Muscle of leg (tissue), 3 donors: ENCODE measurements at regions not wholly inside any gene's neighbourhood (a gene's known extent, or its start where the extent isn't known, plus 50 kb on each side); places are given as distances from the start of the nearest gene placed in this dataset.

Experiments used
- DNase-seq: peaks from one replicate; pipeline ENCODE4 v3.0.0; 2013
- H3K27ac ChIP-seq: one replicate; pipeline ENCODE4 v1.5.1; 2013; ENCODE audit warnings: mild to moderate bottlenecking, low read length, control low read depth
- H3K27me3 ChIP-seq: one replicate; pipeline ENCODE4 v1.6.1; 2013; ENCODE audit warnings: low read length; ENCODE audit not compliant: control insufficient read depth, insufficient read depth
- H3K36me3 ChIP-seq: one replicate; pipeline ENCODE4 v1.6.1; 2013; ENCODE audit warnings: low read length; ENCODE audit not compliant: control insufficient read depth, insufficient read depth
- H3K4me1 ChIP-seq: one replicate; pipeline ENCODE4 v1.6.1; 2013; ENCODE audit warnings: low read length; ENCODE audit not compliant: control insufficient read depth, insufficient read depth
- H3K4me3 ChIP-seq: one replicate; pipeline ENCODE4 v1.5.1; 2013; ENCODE audit warnings: low read length, control low read depth
- H3K9me3 ChIP-seq: replicated peaks from 2 replicates; pipeline ENCODE4 v1.6.1; 2013; ENCODE audit warnings: low read depth, low read length; ENCODE audit not compliant: control insufficient read depth
- WGBS: methylation state at CpG from one replicate; pipeline ENCODE4 v1.1.5; 2013; ENCODE audit warnings: missing lambda C conversion rate; ENCODE audit not compliant: insufficient coverage; 5-methylcytosine and 5-hydroxymethylcytosine counted together

DNA sequence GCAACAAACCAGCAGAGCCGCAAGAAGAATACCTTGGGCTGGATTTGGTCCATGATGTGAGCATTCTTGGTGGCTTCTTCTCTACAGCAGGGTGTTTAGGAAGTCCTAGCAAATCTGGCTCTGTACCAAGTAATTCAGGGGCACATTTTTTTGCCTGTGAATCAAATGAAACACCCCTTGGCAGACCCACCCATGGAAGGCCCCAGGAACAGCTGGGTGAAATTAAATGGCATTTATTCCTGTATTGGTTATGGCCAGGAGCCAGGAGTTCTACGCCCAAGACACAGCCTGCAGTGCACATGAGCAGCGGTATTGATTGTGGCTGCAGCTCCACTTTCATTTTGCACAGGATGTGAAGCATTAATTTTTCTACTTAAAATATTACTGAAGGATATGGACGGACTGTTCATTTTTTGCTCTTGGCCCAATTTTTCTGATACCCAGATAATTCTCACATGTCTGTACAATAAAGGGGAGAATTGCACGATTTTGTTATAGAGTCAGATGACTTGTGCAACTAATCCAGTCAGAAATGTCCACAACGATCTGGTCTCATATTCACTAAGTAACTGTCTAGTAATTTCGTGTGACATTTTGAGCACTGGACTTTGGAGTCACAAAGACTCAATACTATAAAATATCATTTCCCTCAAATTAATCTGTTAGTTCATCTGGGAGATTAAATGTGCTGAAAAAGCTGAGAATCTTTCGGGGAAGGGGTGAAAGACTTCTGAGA, 120.7 kb upstream of the APC start:
- no peaks in the 10 kb centered on the region for H3K36me3 ChIP-seq
- WGBS = 70% methylated on average over 2 of the region's 8 CpGs
- H3K27me3 ChIP-seq = no peaks in the 10 kb centered on the region
- no peaks in the 10 kb centered on the region for H3K9me3 ChIP-seq
- DNase-seq = peak; percentile 38
- H3K27ac ChIP-seq = no peak overlapping the region
- peaks cover 5% of the 10 kb centered on the region for H3K4me1 ChIP-seq
- no peak overlapping the region for H3K4me3 ChIP-seq

DNA sequence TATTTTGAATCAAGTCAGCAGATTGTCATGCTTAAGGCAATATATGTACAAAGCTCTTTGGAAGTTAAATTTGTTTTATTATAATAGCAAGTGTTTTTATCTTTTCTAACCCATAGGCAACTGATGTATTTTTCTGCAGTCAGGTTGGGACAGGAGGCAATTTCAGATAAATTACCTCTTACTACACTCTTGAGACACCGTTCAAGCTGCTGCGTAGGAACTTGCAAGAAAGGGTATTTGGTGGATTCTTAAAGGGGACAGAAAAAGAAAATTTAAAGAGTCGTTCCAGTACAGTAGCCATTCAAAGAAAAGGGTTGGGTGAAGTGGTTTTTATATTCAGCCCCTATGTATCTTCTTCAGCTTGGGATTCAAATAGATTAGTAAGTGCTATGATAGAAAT, 112.4 kb upstream of the APC start:
- Histone ChIP-seq H3K27me3 (no peaks in the 10 kb centered on the region), H3K36me3 (no peaks in the 10 kb centered on the region), H3K4me1 (no peaks in the 10 kb centered on the region), H3K9me3 (no peaks in the 10 kb centered on the region), H3K4me3 (no peak overlapping the region), H3K27ac (no peak overlapping the region)
- DNase-seq = no peak
- no CpG with 5 or more reads among the region's 3 CpGs for WGBS

DNA sequence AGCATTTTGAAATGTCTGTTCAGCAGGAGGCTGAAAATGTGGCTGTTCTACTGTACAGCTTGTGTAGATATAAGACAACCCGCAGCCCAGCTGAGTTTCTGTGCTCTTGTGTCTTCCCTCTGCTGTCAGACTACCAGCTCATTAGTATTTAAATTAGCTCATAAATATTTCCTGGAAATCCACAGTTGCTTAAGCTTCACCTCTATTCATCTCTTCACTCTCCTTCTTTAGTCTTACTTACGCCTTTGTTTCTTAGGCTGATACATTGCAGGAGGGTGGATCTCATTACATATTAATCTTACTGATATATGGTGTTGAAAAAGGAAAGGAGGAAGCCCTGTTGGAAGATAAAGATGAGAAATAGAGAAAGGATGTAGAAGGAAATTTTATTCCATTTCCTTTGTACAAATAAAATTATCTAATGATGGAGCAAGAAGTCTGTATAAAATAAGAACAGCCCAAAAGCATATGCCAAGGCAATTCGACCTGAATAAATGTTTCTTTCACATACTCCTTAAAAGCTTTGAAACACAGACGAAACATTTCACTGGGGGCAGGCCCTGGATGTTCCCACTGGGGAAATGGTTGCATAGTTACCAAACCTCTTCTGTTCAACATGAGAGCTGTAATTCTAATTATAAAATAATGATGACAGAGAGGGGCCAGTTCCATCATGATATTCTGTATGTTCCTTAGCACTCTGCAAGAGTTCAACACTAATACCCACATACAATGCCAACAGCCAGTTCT, 111.8 kb upstream of the APC start:
- no peaks in the 10 kb centered on the region for H3K9me3 ChIP-seq
- H3K27ac ChIP-seq = peak overlapping the region; percentile 30
- no peaks in the 10 kb centered on the region for H3K36me3 ChIP-seq
- H3K4me1 ChIP-seq = no peaks in the 10 kb centered on the region
- WGBS = no CpG with 5 or more reads among the region's 4 CpGs
- peak; percentile 66 for DNase-seq
- H3K27me3 ChIP-seq = no peaks in the 10 kb centered on the region
- H3K4me3 ChIP-seq = no peak overlapping the region

DNA sequence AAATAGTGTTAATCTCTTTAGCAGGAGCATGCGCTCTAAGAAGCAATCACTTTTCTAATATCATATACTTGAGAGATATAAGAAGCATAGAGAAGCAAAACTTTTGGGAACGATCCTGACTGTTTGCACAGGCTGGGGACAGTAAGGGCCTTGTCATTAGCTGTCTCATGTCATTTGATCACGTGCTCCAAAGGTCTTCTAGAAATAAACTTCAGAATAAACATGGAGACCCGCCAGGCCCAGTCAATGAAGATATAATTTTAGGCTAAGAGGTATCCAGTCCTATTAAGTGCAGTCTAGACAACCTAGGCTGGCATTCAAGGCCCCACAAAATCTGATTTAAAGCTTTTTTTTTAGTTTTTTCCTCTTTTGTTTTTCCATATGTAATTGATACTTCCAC, 111.0 kb upstream of the APC start:
- H3K9me3 ChIP-seq = no peaks in the 10 kb centered on the region
- H3K4me3 ChIP-seq = no peak overlapping the region
- no CpG with 5 or more reads among the region's 4 CpGs for WGBS
- H3K27ac ChIP-seq = no peak overlapping the region
- no peaks in the 10 kb centered on the region for H3K4me1 ChIP-seq
- H3K36me3 ChIP-seq = no peaks in the 10 kb centered on the region
- H3K27me3 ChIP-seq = no peaks in the 10 kb centered on the region
- no peak for DNase-seq

DNA sequence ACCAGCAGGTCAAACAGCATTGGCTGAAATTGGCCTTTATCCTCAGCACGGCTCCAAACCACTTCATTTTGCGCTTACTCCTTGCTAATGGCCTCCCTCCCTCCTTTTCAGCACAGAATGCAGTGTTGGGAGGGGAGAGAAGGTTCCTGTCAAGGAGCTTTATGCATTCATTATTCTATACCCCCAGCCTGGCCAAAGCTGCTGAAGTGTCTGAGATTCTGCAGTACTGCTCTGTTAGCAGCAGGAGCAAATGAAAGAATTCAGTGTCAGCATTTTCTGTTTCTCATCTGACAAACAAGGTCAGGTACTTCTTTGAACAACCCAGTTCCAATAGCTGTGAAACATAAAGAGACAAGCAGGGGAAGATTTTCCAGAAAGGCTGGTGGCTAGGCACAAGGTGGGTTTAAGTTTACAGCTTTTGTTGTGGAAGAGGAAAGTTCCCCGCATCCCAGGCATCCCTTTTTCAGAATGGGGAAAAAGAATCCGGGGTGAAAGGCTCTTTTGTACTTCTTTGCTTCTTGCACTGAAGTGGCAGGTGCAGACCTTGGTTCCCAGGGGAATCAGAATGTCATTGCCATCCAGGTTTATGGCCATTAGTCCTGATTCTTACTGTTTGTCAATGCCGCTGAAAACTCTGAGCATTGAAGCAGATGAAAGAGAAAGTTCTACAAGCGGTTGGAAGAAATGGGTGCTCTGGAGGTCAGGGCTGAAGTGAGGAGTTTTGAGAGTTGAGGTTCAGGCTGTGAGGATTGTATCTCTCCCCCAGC, 109.3 kb upstream of the APC start:
- Histone ChIP-seq H3K36me3 (no peaks in the 10 kb centered on the region), H3K4me1 (no peaks in the 10 kb centered on the region), H3K27me3 (no peaks in the 10 kb centered on the region), H3K27ac (no peak overlapping the region), H3K4me3 (no peak overlapping the region), H3K9me3 (no peaks in the 10 kb centered on the region)
- no peak for DNase-seq
- 17% methylated on average over 1 of the region's 6 CpGs for WGBS

DNA sequence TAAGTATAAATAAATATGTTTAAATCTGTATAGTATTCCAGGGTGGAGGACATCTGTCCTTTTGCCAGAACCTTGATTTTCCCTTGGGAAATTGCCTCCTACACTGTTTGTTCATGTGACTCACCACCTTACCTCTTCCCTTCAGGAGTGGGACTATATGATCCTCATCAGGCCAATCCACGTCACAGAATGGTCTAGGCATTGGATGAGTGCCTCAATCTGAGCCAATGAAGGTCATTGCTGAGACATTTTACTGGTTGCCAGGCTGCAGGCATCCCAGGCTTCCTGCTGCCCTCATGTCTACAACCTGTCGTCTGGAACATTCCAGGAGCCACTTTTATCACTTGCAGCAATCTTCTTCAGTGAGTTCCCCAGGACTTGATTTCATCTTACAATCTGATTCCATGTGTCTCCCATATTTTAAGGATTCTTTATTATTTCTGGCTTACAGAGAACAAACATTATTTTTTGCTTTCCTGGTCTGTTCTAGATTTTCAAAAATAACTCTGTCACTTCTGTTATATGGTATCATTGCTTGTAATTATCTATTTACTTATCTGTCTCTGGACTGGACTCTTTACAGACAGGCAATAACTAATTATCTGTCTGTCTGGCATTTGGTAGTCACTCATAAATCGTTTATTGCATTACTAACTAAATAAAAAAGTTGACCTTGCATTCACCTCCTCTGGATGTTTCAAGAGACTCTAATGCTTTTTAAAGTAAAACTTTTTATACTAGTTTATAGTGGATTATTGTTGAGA, 107.3 kb upstream of the APC start:
- Histone ChIP-seq H3K36me3 (no peaks in the 10 kb centered on the region), H3K27ac (no peak overlapping the region), H3K4me3 (no peak overlapping the region), H3K9me3 (no peaks in the 10 kb centered on the region), H3K4me1 (peaks cover 4% of the 10 kb centered on the region), H3K27me3 (no peaks in the 10 kb centered on the region)
- DNase-seq = no peak
- 65% methylated on average over 2 of the region's 3 CpGs for WGBS

DNA sequence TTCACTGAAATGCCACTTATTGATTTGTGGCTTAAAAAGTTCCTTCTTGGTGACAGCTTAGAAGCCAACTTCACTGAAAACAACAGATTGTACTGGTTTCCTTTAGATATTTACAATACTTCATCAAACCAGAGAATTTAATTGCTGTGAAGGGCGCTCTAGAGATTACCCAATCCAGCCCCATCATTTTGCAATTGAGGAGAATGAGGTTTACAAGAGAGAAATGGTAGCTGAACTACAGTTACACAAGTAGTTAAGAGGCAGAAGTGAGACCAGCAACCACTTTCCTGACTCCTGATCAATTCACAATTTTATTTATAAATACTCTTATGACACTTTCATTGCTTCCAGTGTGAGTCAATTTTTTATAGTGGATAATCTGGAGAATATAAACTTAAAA, 103.5 kb upstream of the APC start:
- H3K27ac ChIP-seq = no peak overlapping the region

DNA sequence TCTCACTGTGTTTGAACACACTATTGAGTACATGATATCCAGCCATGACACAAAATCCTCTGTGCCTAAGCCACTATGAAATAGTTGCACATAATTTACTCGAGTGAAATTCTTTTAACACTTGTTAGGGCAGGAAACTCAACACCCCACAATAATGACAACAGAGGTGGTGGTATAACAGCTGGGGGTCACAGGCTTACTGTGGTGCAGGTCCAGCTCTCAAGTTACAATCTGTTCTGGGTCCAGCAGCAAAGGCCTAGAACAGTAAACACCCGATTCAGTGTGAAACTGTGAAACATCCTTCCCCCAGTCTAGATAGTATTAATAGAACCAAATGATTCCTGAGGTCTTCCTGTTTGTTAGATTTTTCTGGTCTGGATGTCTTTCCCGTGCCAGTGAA, 102.9 kb upstream of the APC start:
- Histone ChIP-seq H3K9me3 (no peaks in the 10 kb centered on the region), H3K4me1 (peaks cover 12% of the 10 kb centered on the region), H3K27me3 (no peaks in the 10 kb centered on the region), H3K36me3 (no peaks in the 10 kb centered on the region), H3K27ac (no peak overlapping the region), H3K4me3 (no peak overlapping the region)
- 80% methylated on average over 1 of the region's 3 CpGs for WGBS
- no peak for DNase-seq

More for the DNA sequence above, 103.5 kb upstream of the APC start:
- no CpG with 5 or more reads among the region's 1 CpG for WGBS
- no peaks in the 10 kb centered on the region for H3K36me3 ChIP-seq
- H3K4me1 ChIP-seq = peaks cover 12% of the 10 kb centered on the region
- no peaks in the 10 kb centered on the region for H3K9me3 ChIP-seq
- no peak for DNase-seq
- H3K27me3 ChIP-seq = no peaks in the 10 kb centered on the region
- no peak overlapping the region for H3K4me3 ChIP-seq

DNA sequence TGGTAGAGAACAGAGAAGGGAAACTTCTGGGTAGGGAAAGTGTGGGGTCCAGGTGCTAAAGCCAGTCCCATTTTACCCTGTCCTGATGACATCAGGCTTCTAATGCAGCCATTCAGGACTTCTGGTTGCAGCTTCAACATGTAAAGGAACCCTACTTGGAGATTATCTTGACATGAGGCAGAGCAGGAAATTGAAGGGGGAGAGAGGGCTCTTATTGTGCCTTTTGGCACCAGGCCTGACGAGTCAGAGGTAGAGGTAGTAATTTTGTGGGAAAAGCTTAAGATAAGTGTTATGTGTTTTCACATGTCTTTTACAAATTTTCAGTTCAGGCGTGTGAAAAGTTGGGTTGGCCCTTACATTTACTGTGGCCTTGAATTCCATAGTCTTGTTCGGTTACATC, 102.4 kb upstream of the APC start:
- Histone ChIP-seq H3K36me3 (no peaks in the 10 kb centered on the region), H3K9me3 (no peaks in the 10 kb centered on the region), H3K27me3 (no peaks in the 10 kb centered on the region), H3K27ac (no peak overlapping the region), H3K4me3 (no peak overlapping the region), H3K4me1 (peaks cover 13% of the 10 kb centered on the region)
- no peak for DNase-seq
- WGBS = no CpG with 5 or more reads among the region's 3 CpGs
